MM.1S (cell line): ENCODE measurements at regions not wholly inside any gene's neighbourhood (a gene's known extent, or its start where the extent isn't known, plus 50 kb on each side); places are given as distances from the start of the nearest gene placed in this dataset.

Source experiments
- CTCF ChIP-seq: fragments of 300-600 bp; sonication (generic); IDR thresholded peaks from 2 replicates; pipeline ENCODE4 v1.5.1; 2016; ENCODE audit warnings: antibody characterized with exemption, low read length, mixed read lengths
- EZH2phosphoT487 ChIP-seq: fragments of 300-600 bp; sonication (generic); IDR thresholded peaks from 2 replicates; pipeline ENCODE4 v1.6.1; 2018; ENCODE audit warnings: antibody characterized with exemption, low read length

- TF ChIP-seq CTCF (no peak), EZH2phosphoT487 (no peak)
Observed at GRCh38 chr7:51961804-51962203, 645.2 kb upstream of the COBL start.
